ENCODE measurements at regions not wholly inside any gene's neighbourhood (a gene's known extent, or its start where the extent isn't known, plus 50 kb on each side); places are given as distances from the start of the nearest gene placed in this dataset.

DNA sequence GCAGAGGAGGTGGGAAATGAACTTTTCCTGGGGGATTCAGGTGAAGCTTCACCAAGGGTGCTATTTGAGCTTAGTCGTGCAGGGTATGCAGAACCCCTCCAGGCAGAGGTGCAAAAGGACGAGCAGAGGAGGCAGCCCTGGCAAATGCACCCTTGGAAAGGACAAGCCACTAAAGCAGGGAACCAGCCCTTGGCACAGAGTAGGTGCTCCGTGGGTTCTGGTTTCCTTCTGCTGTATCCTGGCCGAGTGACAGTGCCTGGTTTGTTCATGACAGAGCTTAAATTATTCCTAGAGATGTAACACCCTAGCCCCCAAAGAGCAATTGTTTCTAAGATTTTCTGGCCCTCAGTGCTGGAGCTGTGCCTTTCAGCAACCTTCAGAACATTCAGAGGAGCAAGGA is 73.4 kb upstream of the SYT6 start:
- Mint-ChIP-seq H3K4me3 (no peak overlapping the region), H3K9me3 (no peaks in the 10 kb centered on the region), H3K27me3 (ENCODE audit: low read depth) (no peaks in the 10 kb centered on the region), H3K4me1 (no peaks in the 10 kb centered on the region), H3K27ac (ENCODE audit: unreplicated experiment) (no peak overlapping the region), H3K36me3 (ENCODE audit: low read depth) (no peaks in the 10 kb centered on the region)
- no peak for DNase-seq (ENCODE audit: low read depth, low spot score)
- TF ChIP-seq, protein P1, sequence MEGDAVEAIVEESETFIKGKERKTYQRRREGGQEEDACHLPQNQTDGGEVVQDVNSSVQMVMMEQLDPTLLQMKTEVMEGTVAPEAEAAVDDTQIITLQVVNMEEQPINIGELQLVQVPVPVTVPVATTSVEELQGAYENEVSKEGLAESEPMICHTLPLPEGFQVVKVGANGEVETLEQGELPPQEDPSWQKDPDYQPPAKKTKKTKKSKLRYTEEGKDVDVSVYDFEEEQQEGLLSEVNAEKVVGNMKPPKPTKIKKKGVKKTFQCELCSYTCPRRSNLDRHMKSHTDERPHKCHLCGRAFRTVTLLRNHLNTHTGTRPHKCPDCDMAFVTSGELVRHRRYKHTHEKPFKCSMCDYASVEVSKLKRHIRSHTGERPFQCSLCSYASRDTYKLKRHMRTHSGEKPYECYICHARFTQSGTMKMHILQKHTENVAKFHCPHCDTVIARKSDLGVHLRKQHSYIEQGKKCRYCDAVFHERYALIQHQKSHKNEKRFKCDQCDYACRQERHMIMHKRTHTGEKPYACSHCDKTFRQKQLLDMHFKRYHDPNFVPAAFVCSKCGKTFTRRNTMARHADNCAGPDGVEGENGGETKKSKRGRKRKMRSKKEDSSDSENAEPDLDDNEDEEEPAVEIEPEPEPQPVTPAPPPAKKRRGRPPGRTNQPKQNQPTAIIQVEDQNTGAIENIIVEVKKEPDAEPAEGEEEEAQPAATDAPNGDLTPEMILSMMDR (conservative IDR thresholded peaks at IDR 0.05) = no peak

DNA sequence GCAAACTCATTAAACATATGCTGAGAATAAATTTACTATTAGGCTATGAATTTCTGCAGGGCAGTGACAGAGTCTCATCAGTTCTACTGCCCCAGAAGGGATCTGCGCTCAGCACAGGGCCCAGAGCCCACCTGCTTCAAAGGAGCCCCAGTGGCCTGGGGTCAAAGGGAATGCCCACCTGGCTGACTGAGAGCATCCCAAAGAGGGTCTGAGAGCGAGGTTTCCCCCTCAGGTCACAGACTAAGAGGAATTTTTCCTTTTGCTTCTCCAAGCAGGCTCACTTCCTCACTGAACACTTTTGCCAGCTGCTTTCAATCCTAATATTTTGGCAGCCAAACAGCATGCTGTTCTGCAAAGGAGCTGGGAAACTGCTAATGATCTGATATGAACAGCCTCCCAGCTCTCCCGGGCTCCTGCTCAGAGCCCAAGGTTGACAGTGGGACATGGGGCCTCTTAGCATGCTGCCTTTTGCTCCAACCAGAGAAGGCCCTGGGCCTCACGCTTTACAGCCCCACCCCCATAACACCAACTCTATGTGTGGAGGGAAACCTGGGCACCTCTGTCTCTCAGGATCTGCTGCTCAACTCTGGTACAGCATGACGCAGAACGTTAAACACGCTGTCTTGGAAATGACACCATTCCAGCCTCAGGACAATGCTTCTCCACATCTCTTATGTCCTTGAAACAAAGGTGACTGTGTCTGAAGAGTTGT is 70.7 kb upstream of the SYT6 start:
- no peaks in the 10 kb centered on the region for H3K9me3 Mint-ChIP-seq
- DNase-seq (ENCODE audit: low read depth, low spot score) = no peak
- TF ChIP-seq, protein P1 (conservative IDR thresholded peaks at IDR 0.05) = no peak
- H3K4me1 Mint-ChIP-seq = no peaks in the 10 kb centered on the region
- no peaks in the 10 kb centered on the region for H3K36me3 Mint-ChIP-seq (ENCODE audit: low read depth)
- no peak overlapping the region for H3K27ac Mint-ChIP-seq (ENCODE audit: unreplicated experiment)
- no peak overlapping the region for H3K4me3 Mint-ChIP-seq
- H3K27me3 Mint-ChIP-seq (ENCODE audit: low read depth) = no peaks in the 10 kb centered on the region

DNA sequence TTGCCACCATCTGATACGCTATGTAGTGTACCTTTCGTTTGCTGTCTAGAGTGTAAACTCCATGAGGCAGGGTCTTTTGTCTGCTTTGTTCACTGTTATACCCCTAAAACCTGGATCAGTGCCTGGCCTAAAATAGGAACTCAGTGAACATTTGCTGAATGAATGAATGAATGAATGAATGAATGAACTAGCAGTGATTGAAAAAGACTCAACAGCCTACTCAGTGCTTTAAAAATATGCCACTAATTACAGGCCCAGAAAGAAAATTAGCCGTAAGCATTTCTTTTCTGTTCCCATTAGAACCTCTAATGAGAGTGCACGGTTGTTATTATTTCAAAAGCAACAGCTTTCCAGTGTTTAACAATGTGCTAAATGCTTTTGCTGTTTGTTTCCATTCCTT is 69.3 kb upstream of the SYT6 start:
- no peaks in the 10 kb centered on the region for H3K4me1 Mint-ChIP-seq

DNA sequence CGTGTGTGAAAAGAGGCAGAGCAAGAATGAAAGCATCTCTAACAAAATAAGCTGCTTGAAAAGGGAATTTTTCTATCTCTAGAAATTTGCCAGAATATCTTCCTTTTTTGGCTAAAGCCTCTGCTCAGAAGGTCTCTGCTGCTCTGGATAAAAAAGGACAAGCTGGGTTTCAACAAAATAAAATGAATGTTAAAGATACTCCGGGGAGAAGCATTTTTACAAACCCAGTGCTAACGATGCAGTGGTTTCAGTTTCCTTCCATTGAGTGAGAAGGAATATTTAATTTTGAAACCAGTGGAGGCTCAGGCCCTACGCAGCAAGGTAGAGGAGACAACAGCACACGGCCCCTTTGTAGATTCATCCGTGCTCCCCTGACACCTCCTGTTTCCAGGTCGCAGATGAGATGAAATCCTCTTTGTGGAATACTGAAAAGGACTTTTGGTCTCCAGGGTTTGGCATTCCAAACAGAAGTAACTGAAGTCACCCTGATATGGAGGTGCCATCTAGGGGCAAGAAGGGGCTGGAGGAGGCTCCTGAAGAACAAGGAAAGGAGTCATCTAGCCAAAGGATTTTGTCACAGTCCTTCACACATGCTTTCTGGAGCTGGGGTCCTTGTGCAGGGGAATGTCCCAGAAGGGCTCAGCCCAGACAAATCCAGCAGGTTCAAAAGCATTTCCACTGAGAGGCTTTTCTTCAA is 65.7 kb upstream of the SYT6 start:
- no peak for DNase-seq (ENCODE audit: low read depth, low spot score)
- TF ChIP-seq, protein P1 (conservative IDR thresholded peaks at IDR 0.05) = no peak
- Mint-ChIP-seq H3K27me3 (ENCODE audit: low read depth) (no peaks in the 10 kb centered on the region), H3K4me3 (no peak overlapping the region), H3K9me3 (no peaks in the 10 kb centered on the region), H3K36me3 (ENCODE audit: low read depth) (no peaks in the 10 kb centered on the region), H3K4me1 (no peaks in the 10 kb centered on the region), H3K27ac (ENCODE audit: unreplicated experiment) (no peak overlapping the region)

More for the DNA sequence above, 69.3 kb upstream of the SYT6 start:
- no peaks in the 10 kb centered on the region for H3K36me3 Mint-ChIP-seq (ENCODE audit: low read depth)
- H3K27ac Mint-ChIP-seq (ENCODE audit: unreplicated experiment) = no peak overlapping the region
- H3K4me3 Mint-ChIP-seq = no peak overlapping the region
- no peak for DNase-seq (ENCODE audit: low read depth, low spot score)
- no peaks in the 10 kb centered on the region for H3K9me3 Mint-ChIP-seq
- H3K27me3 Mint-ChIP-seq (ENCODE audit: low read depth) = no peaks in the 10 kb centered on the region
- TF ChIP-seq, protein P1 (conservative IDR thresholded peaks at IDR 0.05) = no peak

DNA sequence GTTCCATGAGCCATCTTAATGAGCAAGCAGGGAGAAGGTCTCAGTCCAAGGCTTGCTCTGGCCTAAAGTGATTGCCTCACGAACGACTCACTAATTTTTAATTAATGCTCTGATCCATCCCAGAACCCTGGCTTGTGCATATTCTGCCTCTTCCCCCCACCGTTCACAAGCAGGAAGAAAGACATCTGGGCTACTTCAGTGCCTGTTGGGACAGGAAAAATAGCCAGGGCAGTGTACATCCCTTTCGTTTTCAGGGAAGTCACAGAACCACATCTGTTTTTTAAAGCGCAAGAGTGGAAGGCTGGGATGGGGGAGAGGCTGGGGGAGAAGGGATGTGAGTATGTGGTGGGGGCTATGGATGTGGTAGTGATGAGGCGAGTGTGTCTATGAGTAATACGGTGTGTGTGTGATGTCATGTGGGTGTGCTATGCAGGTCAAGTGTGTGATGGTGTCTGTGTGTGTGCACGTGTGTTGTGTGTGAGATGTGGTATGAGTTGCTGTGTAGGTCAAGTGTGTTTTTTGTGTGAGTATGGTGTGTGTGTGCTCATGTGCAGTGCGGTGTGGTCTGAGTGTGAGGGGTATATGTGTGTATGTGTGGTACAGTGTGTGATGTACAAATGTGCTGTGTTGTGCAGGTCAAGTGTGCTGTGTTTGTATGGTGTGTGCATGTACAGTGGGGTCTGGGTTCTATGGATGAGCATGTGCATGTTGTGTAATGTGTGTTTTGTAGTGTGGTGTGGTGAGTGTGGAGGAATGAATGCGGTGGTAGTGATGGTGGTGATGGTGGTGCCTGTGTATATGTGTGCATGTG is 64.9 kb upstream of the SYT6 start:
- Mint-ChIP-seq H3K9me3 (no peaks in the 10 kb centered on the region), H3K4me3 (no peak overlapping the region), H3K27me3 (ENCODE audit: low read depth) (no peaks in the 10 kb centered on the region), H3K4me1 (no peaks in the 10 kb centered on the region), H3K27ac (ENCODE audit: unreplicated experiment) (no peak overlapping the region), H3K36me3 (ENCODE audit: low read depth) (no peaks in the 10 kb centered on the region)
- DNase-seq (ENCODE audit: low read depth, low spot score) = no peak
- TF ChIP-seq, protein P1 (conservative IDR thresholded peaks at IDR 0.05) = no peak

All from neural crest cell (in vitro differentiated cells).